H1 (cell line): ENCODE measurements at regions not wholly inside any gene's neighbourhood (a gene's known extent, or its start where the extent isn't known, plus 50 kb on each side); places are given as distances from the start of the nearest gene placed in this dataset.

Experiments used
- CTCF ChIA-PET: fragments of 300-600 bp; sonication (Branson Sonifier 250); formaldehyde crosslinking; loops from one replicate; lab custom pipeline; 2021; ENCODE audit not compliant: partially characterized antibody; lab: Charles Lee
- POLR2A ChIA-PET: fragments of 300-600 bp; sonication (Branson Sonifier 250); formaldehyde crosslinking; loops from one replicate; lab custom pipeline; 2021; ENCODE audit warnings: inconsistent platforms; ENCODE audit not compliant: partially characterized antibody; lab: Charles Lee
- DNase-seq, 2 experiments: peaks; one replicate each; pipeline versions ENCODE4 v3.0.0 to v3.0.0-alpha.2; 2010 to 2022; ENCODE audit warnings: low spot score in 2 of 2, low read depth in 1 of 2, mixed read lengths in 1 of 2
- FAIRE-seq: peaks from 2 replicates; lab custom pipeline; 2011; peaks lifted over from hg19 to GRCh38; lab: Jason Lieb, UNC
- H2AFZ ChIP-seq: 2 replicates; pipeline ENCODE4 v1.8.1; 2012; ENCODE audit warnings: low read length, inconsistent platforms
- H2AK5ac ChIP-seq: 2 replicates; pipeline ENCODE4 v1.6.1; 2013; ENCODE audit warnings: low read depth, low read length
- H2BK120ac ChIP-seq: replicated peaks from 2 replicates; pipeline ENCODE3; 2013; ENCODE audit warnings: low read depth, low read length, inconsistent platforms
- H2BK12ac ChIP-seq: 2 replicates; pipeline ENCODE4 v1.6.1; 2013; ENCODE audit warnings: low read depth, low read length
- H2BK15ac ChIP-seq: 2 replicates; pipeline ENCODE4 v1.6.1; 2013; ENCODE audit warnings: low read length
- H2BK20ac ChIP-seq: 2 replicates; pipeline ENCODE4 v1.6.1; 2013; ENCODE audit warnings: low read length
- H2BK5ac ChIP-seq: 2 replicates; pipeline ENCODE4 v1.6.1; 2013; ENCODE audit warnings: low read depth, low read length
- H3K14ac ChIP-seq: 2 replicates; pipeline ENCODE4 v1.6.1; 2013; ENCODE audit warnings: inconsistent platforms; ENCODE audit not compliant: insufficient read length
- H3K18ac ChIP-seq: 2 replicates; pipeline ENCODE4 v1.6.1; 2013; ENCODE audit warnings: low read length; ENCODE audit errors: extremely low read depth
- H3K23ac ChIP-seq: 2 replicates; pipeline ENCODE4 v1.6.1; 2013; ENCODE audit warnings: inconsistent platforms; ENCODE audit not compliant: insufficient read length
- H3K23me2 ChIP-seq: 2 replicates; pipeline ENCODE4 v1.6.1; 2013; ENCODE audit warnings: low read depth, low read length
- H3K27ac ChIP-seq: 2 replicates; pipeline ENCODE4 v1.6.1; 2011; ENCODE audit warnings: low read depth, low read length, inconsistent platforms
- H3K27me3 ChIP-seq, 4 experiments: replicated peaks in 1 of 4; 1 replicate in 1 of 4; 2 replicates in 3 of 4; pipeline versions ENCODE4 v1.6.1 to v1.8.1; 2011 to 2013; ENCODE audit warnings: low read length in 3 of 4, mild to moderate bottlenecking in 3 of 4, inconsistent platforms in 2 of 4, mixed read lengths in 2 of 4, moderate library complexity in 1 of 4; ENCODE audit not compliant: control insufficient read depth in 3 of 4, insufficient read depth in 3 of 4; ENCODE audit errors: extremely low read depth in 1 of 4
- H3K36me3 ChIP-seq, 4 experiments: 2 replicates each; pipeline versions ENCODE4 v1.6.1 to v1.8.1; 2011 to 2013; ENCODE audit warnings: mild to moderate bottlenecking in 4 of 4, low read length in 3 of 4, moderate library complexity in 2 of 4, control low read depth in 1 of 4, inconsistent platforms in 1 of 4; ENCODE audit not compliant: insufficient read depth in 4 of 4, control insufficient read depth in 2 of 4
- H3K4ac ChIP-seq: replicated peaks from 2 replicates; pipeline ENCODE3; 2013; ENCODE audit warnings: low read length, low read depth, mixed read lengths, inconsistent platforms; ENCODE audit not compliant: insufficient read length
- H3K4me1 ChIP-seq, 4 experiments: replicated peaks in 1 of 4; 1 replicate in 1 of 4; 2 replicates in 3 of 4; pipeline versions ENCODE4 v1.6.1 to v1.8.1; 2011 to 2013; ENCODE audit warnings: low read length in 3 of 4, inconsistent platforms in 2 of 4, mixed read lengths in 1 of 4; ENCODE audit not compliant: insufficient read depth in 4 of 4, control insufficient read depth in 3 of 4
- H3K4me2 ChIP-seq, 2 experiments: 2 replicates each; pipeline versions ENCODE4 v1.6.1 to v1.8.1; 2011 to 2013; ENCODE audit warnings: low read depth in 2 of 2, low read length in 2 of 2, control low read depth in 1 of 2, inconsistent platforms in 1 of 2, mild to moderate bottlenecking in 1 of 2; ENCODE audit not compliant: insufficient read depth in 1 of 2
- H3K4me3 ChIP-seq, 4 experiments: fragments of 200-600, 300-600 bp in 1 of 4; sonication (generic), shearing (Covaris generic), sonication (Bioruptor Twin) in 1 of 4; 2 replicates each; pipeline versions ENCODE4 v1.5.1 to v1.8.1; 2011 to 2016; ENCODE audit warnings: low read length in 4 of 4, low read depth in 3 of 4, control low read depth in 2 of 4, inconsistent platforms in 2 of 4, mild to moderate bottlenecking in 2 of 4, mixed read lengths in 1 of 4, moderate library complexity in 1 of 4; ENCODE audit not compliant: insufficient read depth in 2 of 4; ENCODE audit errors: extremely low read depth in 1 of 4
- H3K56ac ChIP-seq: replicated peaks from 2 replicates; pipeline ENCODE3; 2013; ENCODE audit warnings: low read depth, mild to moderate bottlenecking, mixed read lengths, low read length, inconsistent platforms; ENCODE audit not compliant: insufficient read length
- H3K79me1 ChIP-seq: 2 replicates; pipeline ENCODE4 v1.6.1; 2013; ENCODE audit warnings: low read depth, low read length, control low read depth
- H3K79me2 ChIP-seq, 2 experiments: 2 replicates each; pipeline versions ENCODE4 v1.6.1 to v1.8.1; 2012 to 2013; ENCODE audit warnings: low read length in 2 of 2, mild to moderate bottlenecking in 2 of 2, inconsistent platforms in 1 of 2; ENCODE audit not compliant: insufficient read depth in 2 of 2, control insufficient read depth in 1 of 2
- H3K9ac ChIP-seq, 4 experiments: replicated peaks in 1 of 4; 1 replicate in 1 of 4; 2 replicates in 3 of 4; pipeline versions ENCODE4 v1.6.1 to v1.8.1; 2011 to 2013; ENCODE audit warnings: low read depth in 3 of 4, low read length in 3 of 4, control low read depth in 2 of 4, mild to moderate bottlenecking in 2 of 4, moderate library complexity in 2 of 4, inconsistent platforms in 1 of 4; ENCODE audit errors: extremely low read depth in 1 of 4
- H3K9me3 ChIP-seq, 2 experiments: 2 replicates each; pipeline versions ENCODE4 v1.6.1 to v1.8.1; 2012 to 2013; ENCODE audit warnings: mild to moderate bottlenecking in 2 of 2, moderate library complexity in 2 of 2, control low read depth in 1 of 2, inconsistent platforms in 1 of 2, low read depth in 1 of 2, low read length in 1 of 2, mixed read lengths in 1 of 2; ENCODE audit not compliant: insufficient read depth in 2 of 2
- H4K20me1 ChIP-seq, 2 experiments: replicated peaks in 1 of 2; 2 replicates each; pipeline versions ENCODE3 to v1.8.1; 2011 to 2013; ENCODE audit warnings: inconsistent platforms in 2 of 2, low read length in 2 of 2, mild to moderate bottlenecking in 1 of 2; ENCODE audit not compliant: insufficient read depth in 2 of 2, control insufficient read depth in 1 of 2
- H4K5ac ChIP-seq: 2 replicates; pipeline ENCODE4 v1.6.1; 2013; ENCODE audit warnings: low read length, low read depth, mixed read lengths, inconsistent platforms; ENCODE audit not compliant: insufficient read length
- H4K8ac ChIP-seq: 2 replicates; pipeline ENCODE4 v1.8.0; 2013; ENCODE audit warnings: mild to moderate bottlenecking, moderate library complexity, low read length, inconsistent platforms; ENCODE audit not compliant: insufficient read depth; ENCODE audit errors: extremely low read depth
- H4K91ac ChIP-seq: replicated peaks from 2 replicates; pipeline ENCODE3; 2013; ENCODE audit warnings: low read length, mixed read lengths, inconsistent platforms; ENCODE audit not compliant: insufficient read length
- EZH2 ChIP-seq: fragments of 200-600 bp; sonication (generic); IDR thresholded peaks from 2 replicates; pipeline ENCODE4 v1.7.1; 2012; ENCODE audit warnings: low read depth, mild to moderate bottlenecking, moderate library complexity, low read length, inconsistent platforms; ENCODE audit not compliant: severe bottlenecking
- WGBS, 2 experiments: shearing (Covaris generic) in 1 of 2; methylation state at CpG; one replicate each; pipeline versions ENCODE4 v1.1.6 to v1.1.7; 2013 to 2015; ENCODE audit warnings: low lambda C conversion rate in 2 of 2, mixed read lengths in 2 of 2, inconsistent platforms in 1 of 2, low coverage in 1 of 2, missing lambda C conversion rate in 1 of 2; ENCODE audit not compliant: insufficient replicate concordance in 2 of 2, insufficient coverage in 1 of 2, insufficient read length in 1 of 2; ENCODE audit errors: extremely low coverage in 1 of 2, missing lambda C conversion rate in 1 of 2; 5-methylcytosine and 5-hydroxymethylcytosine counted together

DNA sequence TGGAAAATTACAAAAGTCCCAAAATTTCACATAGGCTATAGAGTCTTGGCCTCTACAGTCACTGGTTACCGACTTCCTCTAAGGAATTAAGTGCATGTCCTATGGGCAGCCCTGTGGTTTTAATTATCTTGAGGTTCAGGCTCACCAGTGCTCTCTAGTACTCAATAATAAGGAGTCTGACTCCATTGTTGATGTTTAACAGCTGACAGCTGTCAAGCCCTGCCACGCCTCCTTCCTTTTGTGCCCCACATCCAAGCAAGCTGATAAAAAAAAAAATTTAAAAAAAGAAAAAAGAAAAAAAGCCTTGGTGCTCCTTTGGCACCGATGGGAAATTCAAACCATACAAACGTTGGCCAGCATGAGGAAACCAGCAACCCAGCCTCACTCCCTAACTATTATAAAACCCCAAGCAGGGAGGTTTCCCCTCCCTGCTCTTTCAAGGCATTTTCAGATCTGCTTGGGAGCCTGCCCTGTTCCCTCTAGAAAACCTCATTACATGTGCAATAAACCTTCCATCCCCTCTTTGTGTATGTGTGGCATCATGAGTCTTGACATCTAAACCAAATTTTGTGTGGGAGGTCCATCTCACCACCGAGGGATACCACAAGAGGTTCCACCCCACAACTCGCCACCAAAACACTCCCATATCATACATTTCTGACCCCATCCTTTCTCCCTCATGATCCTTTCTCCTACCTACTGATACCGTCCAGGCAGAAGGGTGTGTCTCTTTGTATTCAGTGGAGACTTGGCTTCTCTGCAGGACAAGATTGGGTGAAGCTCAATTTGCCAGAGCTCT is 70.9 kb upstream of the CCDC71L start:
- 91% methylated on average over 6 of the region's 7 CpGs; no CpG with 5 or more reads in 1 of the 2 experiments for WGBS, 2 experiments
- no peak for FAIRE-seq
- H3K4me3 ChIP-seq = no peak overlapping the region

More for the DNA sequence above, 70.9 kb upstream of the CCDC71L start:
- no peaks in the 10 kb centered on the region for H4K20me1 ChIP-seq
- H3K27me3 ChIP-seq = no peaks in the 10 kb centered on the region
- no peak overlapping the region for H2BK15ac ChIP-seq
- no peaks in the 10 kb centered on the region for H3K79me2 ChIP-seq
- no peak overlapping the region for H3K27ac ChIP-seq
- H2AK5ac ChIP-seq = no peak overlapping the region
- H4K91ac ChIP-seq = no peak overlapping the region
- DNase-seq = no peak
- no peak overlapping the region for H2BK5ac ChIP-seq
- H3K4me1 ChIP-seq = peaks cover 0 to 4% (median 2%) of the 10 kb centered on the region in 4 experiments; a peak in 5 of 7 replicates
- CTCF ChIA-PET = interaction anchor here (0.7 to 1.1 kb wide), 4 partner anchors 11 to 555 kb away, joined by 3 to 4 read pairs (median 3); no protein-coding TSS in a partner anchor
- no peak overlapping the region for H3K4me2 ChIP-seq
- no peak overlapping the region for H2BK120ac ChIP-seq
- TF ChIP-seq EZH2 = no peak
- TF ChIP-seq, all 59 proteins: peak for 0
- Histone ChIP-seq H2AFZ (no peak overlapping the region), H3K14ac (no peak overlapping the region), H3K23ac (no peak overlapping the region), H4K5ac (no peak overlapping the region), H3K79me1 (no peaks in the 10 kb centered on the region), H3K36me3 (no peaks in the 10 kb centered on the region), H2BK20ac (no peak overlapping the region), H3K23me2 (no peaks in the 10 kb centered on the region), H3K4ac (no peak overlapping the region), H3K9me3 (no peaks in the 10 kb centered on the region), H2BK12ac (no peak overlapping the region), H3K56ac (no peak overlapping the region), H3K18ac (no peak overlapping the region), H4K8ac (no peak overlapping the region), H3K9ac (no peak overlapping the region)
- POLR2A ChIA-PET = no interaction called here
